Thoracic aorta (tissue), 2 donors: ENCODE measurements at regions not wholly inside any gene's neighbourhood (a gene's known extent, or its start where the extent isn't known, plus 50 kb on each side); places are given as distances from the start of the nearest gene placed in this dataset.

Source experiments
- ATAC-seq: fragments of 150-250 bp; one replicate; pipeline ENCODE4 v1.8.0; 2017; ENCODE audit warnings: low read depth; ENCODE audit not compliant: insufficient number of reproducible peaks, low FRiP score
- DNase-seq: peaks from one replicate; pipeline ENCODE4 v3.0.0-alpha.2; 2020; ENCODE audit warnings: low spot score
- H3K27ac ChIP-seq, 2 donors: fragments of 200-600 bp; sonication (generic); 1 replicate in 1 of 2; 2 replicates in 1 of 2; pipeline ENCODE4 v1.5.1; 2016; ENCODE audit warnings: mild to moderate bottlenecking in 2 of 2, moderate library complexity in 2 of 2
- H3K27me3 ChIP-seq: fragments of 200-600 bp; sonication (generic); replicated peaks from 2 replicates; pipeline ENCODE4 v1.6.0; 2016; ENCODE audit warnings: mild to moderate bottlenecking; ENCODE audit not compliant: insufficient read depth
- H3K36me3 ChIP-seq: fragments of 200-600 bp; sonication (generic); one replicate; pipeline ENCODE4 v1.5.1; 2016
- H3K4me1 ChIP-seq, 2 donors: fragments of 200-600 bp; sonication (generic); 1 replicate in 1 of 2; 2 replicates in 1 of 2; pipeline versions ENCODE4 v1.5.1 to v1.6.0; 2016; ENCODE audit warnings: low read depth in 2 of 2, mild to moderate bottlenecking in 1 of 2; ENCODE audit not compliant: control insufficient read depth in 1 of 2
- H3K4me3 ChIP-seq: fragments of 200-600 bp; sonication (generic); 2 replicates; pipeline ENCODE4 v1.5.1; 2016; ENCODE audit warnings: mild to moderate bottlenecking
- H3K9me3 ChIP-seq: fragments of 200-600 bp; sonication (generic); 2 replicates; pipeline ENCODE4 v1.5.1; 2016
- CTCF ChIP-seq: fragments of 200-600 bp; sonication (generic); IDR thresholded peaks from one replicate; pipeline ENCODE4 v1.5.1; 2019; ENCODE audit warnings: antibody characterized with exemption

GRCh38 chr5:130555429-130555828 lies 609.6 kb downstream of the HINT1 start:
- no peaks in the 10 kb centered on the region for H3K4me1 ChIP-seq
- no peak for TF ChIP-seq CTCF
- no peak overlapping the region for H3K4me3 ChIP-seq
- DNase-seq (no peak), ATAC-seq (no peak)
- no peaks in the 10 kb centered on the region for H3K9me3 ChIP-seq
- H3K27me3 ChIP-seq = no peaks in the 10 kb centered on the region
- H3K27ac ChIP-seq = no peak overlapping the region
- H3K36me3 ChIP-seq = no peaks in the 10 kb centered on the region

- no peaks in the 10 kb centered on the region for H3K27me3 ChIP-seq
- H3K4me3 ChIP-seq = no peak overlapping the region
- TF ChIP-seq CTCF = no peak
- no peak for ATAC-seq
- no peaks in the 10 kb centered on the region for H3K36me3 ChIP-seq
- no peak overlapping the region for H3K27ac ChIP-seq
- DNase-seq = no peak
- H3K4me1 ChIP-seq = peaks cover 0 to 3% of the 10 kb centered on the region in 2 donors
- no peaks in the 10 kb centered on the region for H3K9me3 ChIP-seq
Observed at GRCh38 chr5:130550562-130550928, 614.5 kb downstream of the HINT1 start.

GRCh38 chr5:130549884-130550561 lies 615.0 kb downstream of the HINT1 start:
- no peak for ATAC-seq
- Histone ChIP-seq H3K27me3 (no peaks in the 10 kb centered on the region), H3K9me3 (no peaks in the 10 kb centered on the region), H3K4me3 (no peak overlapping the region), H3K27ac (no peak overlapping the region), H3K36me3 (no peaks in the 10 kb centered on the region), H3K4me1 (peaks cover 0 to 3% of the 10 kb centered on the region in 2 donors)
- no peak for TF ChIP-seq CTCF
- DNase-seq = no peak

- ATAC-seq = no peak
- no peak overlapping the region for H3K27ac ChIP-seq
- peaks cover 3% of the 10 kb centered on the region for H3K9me3 ChIP-seq
- H3K36me3 ChIP-seq = no peaks in the 10 kb centered on the region
- DNase-seq = no peak
- peaks cover 3 to 12% of the 10 kb centered on the region in 2 donors for H3K4me1 ChIP-seq
- no peak overlapping the region for H3K4me3 ChIP-seq
- H3K27me3 ChIP-seq = no peaks in the 10 kb centered on the region
- TF ChIP-seq CTCF = no peak
Observed at GRCh38 chr5:130546211-130546610, 618.8 kb downstream of the HINT1 start.

GRCh38 chr5:130545291-130545690 lies 619.8 kb downstream of the HINT1 start:
- no peak for TF ChIP-seq CTCF
- DNase-seq = no peak

More at GRCh38 chr5:130545291-130545690, 619.8 kb downstream of the HINT1 start:
- H3K27ac ChIP-seq = no peak overlapping the region
- H3K27me3 ChIP-seq = no peaks in the 10 kb centered on the region
- no peak overlapping the region for H3K4me3 ChIP-seq
- no peak for ATAC-seq
- H3K36me3 ChIP-seq = no peaks in the 10 kb centered on the region
- peaks cover 3 to 15% of the 10 kb centered on the region in 2 donors for H3K4me1 ChIP-seq
- peaks cover 3% of the 10 kb centered on the region for H3K9me3 ChIP-seq
